ENCODE measurements at regions not wholly inside any gene's neighbourhood (a gene's known extent, or its start where the extent isn't known, plus 50 kb on each side); places are given as distances from the start of the nearest gene placed in this dataset.

GRCh38 chr1:98143403-98143802 is 222.6 kb upstream of the DPYD start:
- no peak for TF ChIP-seq CTCF (IDR thresholded peaks at IDR 0.05)
- no peak for TF ChIP-seq EP300 (IDR thresholded peaks at IDR 0.05)
- no peak for TF ChIP-seq POLR2A (IDR thresholded peaks at IDR 0.05)
- TF ChIP-seq POLR2AphosphoS5 (IDR thresholded peaks at IDR 0.05), result no peak
